ENCODE measurements at regions not wholly inside any gene's neighbourhood (a gene's known extent, or its start where the extent isn't known, plus 50 kb on each side); places are given as distances from the start of the nearest gene placed in this dataset.

DNA sequence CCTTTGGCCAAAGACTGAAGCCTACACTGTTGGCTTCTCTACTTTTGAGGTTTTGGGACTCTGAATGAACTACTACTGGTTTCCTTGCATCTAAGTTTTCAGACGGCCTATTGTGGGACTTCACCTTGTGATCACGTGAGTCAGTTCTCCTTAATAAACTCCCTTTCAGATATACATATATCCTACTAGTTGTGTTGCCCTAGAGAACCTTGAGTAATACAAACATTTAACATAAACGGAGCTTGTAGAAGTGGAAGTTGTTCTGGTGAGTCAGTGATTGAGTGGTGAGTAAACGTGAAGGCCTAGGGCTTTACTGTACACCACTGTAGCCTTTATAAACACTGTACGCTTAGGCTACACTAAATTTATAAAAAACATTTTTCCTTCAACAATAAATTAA lies 107.2 kb upstream of the CDH2 start:
- no peaks in the 10 kb centered on the region for H3K9me3 ChIP-seq
- no peak for TF ChIP-seq POLR2A (IDR thresholded peaks at IDR 0.05)
- TF ChIP-seq, protein P1, sequence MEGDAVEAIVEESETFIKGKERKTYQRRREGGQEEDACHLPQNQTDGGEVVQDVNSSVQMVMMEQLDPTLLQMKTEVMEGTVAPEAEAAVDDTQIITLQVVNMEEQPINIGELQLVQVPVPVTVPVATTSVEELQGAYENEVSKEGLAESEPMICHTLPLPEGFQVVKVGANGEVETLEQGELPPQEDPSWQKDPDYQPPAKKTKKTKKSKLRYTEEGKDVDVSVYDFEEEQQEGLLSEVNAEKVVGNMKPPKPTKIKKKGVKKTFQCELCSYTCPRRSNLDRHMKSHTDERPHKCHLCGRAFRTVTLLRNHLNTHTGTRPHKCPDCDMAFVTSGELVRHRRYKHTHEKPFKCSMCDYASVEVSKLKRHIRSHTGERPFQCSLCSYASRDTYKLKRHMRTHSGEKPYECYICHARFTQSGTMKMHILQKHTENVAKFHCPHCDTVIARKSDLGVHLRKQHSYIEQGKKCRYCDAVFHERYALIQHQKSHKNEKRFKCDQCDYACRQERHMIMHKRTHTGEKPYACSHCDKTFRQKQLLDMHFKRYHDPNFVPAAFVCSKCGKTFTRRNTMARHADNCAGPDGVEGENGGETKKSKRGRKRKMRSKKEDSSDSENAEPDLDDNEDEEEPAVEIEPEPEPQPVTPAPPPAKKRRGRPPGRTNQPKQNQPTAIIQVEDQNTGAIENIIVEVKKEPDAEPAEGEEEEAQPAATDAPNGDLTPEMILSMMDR (IDR thresholded peaks at IDR 0.05) = no peak
- H3K4me1 ChIP-seq = no peaks in the 10 kb centered on the region
- no peaks in the 10 kb centered on the region for H3K36me3 ChIP-seq
- WGBS, 4 donors = 74 to 82% (median 78%) methylated on average over 5 of the region's 5 CpGs
- H3K27ac ChIP-seq = no peak overlapping the region
- intact Hi-C loops (cut with DNase I) = no loop called here
- H3K27me3 ChIP-seq = no peaks in the 10 kb centered on the region
- DNase-seq (no peak), ATAC-seq (no peak)
- no peak overlapping the region for H3K4me3 ChIP-seq

DNA sequence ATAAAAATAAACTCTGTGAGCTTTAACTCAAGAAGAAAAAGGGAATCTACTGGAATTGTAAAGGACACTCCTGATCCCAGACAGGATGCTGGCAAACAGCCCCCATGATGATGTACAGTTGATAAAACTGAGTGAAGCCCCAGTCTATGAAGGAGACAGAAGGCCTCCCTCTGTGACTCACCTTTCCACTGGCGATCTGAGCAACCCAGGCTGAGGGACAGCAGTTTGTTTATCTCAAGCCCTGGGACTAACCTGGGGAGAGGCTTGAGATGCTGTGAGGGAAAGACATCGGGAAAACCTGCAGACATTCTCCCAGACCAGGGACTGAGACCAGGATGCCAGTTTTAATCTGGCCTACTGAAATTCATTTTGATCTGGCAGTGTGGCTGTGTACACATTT lies 104.5 kb upstream of the CDH2 start:
- Histone ChIP-seq H3K4me3 (no peak overlapping the region), H3K27me3 (no peaks in the 10 kb centered on the region), H3K36me3 (no peaks in the 10 kb centered on the region), H3K27ac (no peak overlapping the region), H3K4me1 (no peaks in the 10 kb centered on the region), H3K9me3 (no peaks in the 10 kb centered on the region)
- intact Hi-C loops (cut with DNase I) = no loop called here
- WGBS, 4 donors = 51 to 66% (median 60%) methylated on average over 2 of the region's 2 CpGs
- TF ChIP-seq, protein P1 (IDR thresholded peaks at IDR 0.05) = no peak
- no peak for TF ChIP-seq POLR2A (IDR thresholded peaks at IDR 0.05)
- ATAC-seq (no peak), DNase-seq (no peak)

DNA sequence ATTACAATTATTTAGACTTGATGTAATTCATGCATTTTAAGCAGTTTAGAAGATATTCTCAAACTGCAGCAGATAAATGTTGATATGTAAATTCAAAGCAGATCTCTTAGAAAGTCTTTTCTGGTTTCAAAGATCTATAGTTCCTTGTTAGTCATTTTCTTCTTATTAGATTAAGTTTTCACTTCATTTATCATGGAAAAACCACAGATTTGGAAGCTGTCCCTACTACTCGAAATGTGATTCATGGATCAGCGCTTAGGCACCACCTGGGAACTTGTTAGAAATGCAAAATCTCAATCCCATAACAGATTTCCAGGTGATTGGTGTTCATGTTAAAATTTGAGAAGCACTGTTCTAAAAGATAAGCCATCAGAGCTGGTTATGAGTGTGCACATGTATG lies 92.8 kb upstream of the CDH2 start:
- WGBS, 4 donors = 59 to 85% (median 76%) methylated on average over 2 of the region's 2 CpGs
- intact Hi-C loops (cut with DNase I) = no loop called here
- H3K36me3 ChIP-seq = no peaks in the 10 kb centered on the region
- ATAC-seq (no peak), DNase-seq (no peak)
- H3K4me3 ChIP-seq = no peak overlapping the region
- peaks cover 0 to 9% (median 0%) of the 10 kb centered on the region in 12 donors for H3K9me3 ChIP-seq
- H3K4me1 ChIP-seq = no peaks in the 10 kb centered on the region
- TF ChIP-seq POLR2A (IDR thresholded peaks at IDR 0.05) = no peak
- TF ChIP-seq, protein P1 (IDR thresholded peaks at IDR 0.05) = no peak
- no peaks in the 10 kb centered on the region for H3K27me3 ChIP-seq
- no peak overlapping the region for H3K27ac ChIP-seq

DNA sequence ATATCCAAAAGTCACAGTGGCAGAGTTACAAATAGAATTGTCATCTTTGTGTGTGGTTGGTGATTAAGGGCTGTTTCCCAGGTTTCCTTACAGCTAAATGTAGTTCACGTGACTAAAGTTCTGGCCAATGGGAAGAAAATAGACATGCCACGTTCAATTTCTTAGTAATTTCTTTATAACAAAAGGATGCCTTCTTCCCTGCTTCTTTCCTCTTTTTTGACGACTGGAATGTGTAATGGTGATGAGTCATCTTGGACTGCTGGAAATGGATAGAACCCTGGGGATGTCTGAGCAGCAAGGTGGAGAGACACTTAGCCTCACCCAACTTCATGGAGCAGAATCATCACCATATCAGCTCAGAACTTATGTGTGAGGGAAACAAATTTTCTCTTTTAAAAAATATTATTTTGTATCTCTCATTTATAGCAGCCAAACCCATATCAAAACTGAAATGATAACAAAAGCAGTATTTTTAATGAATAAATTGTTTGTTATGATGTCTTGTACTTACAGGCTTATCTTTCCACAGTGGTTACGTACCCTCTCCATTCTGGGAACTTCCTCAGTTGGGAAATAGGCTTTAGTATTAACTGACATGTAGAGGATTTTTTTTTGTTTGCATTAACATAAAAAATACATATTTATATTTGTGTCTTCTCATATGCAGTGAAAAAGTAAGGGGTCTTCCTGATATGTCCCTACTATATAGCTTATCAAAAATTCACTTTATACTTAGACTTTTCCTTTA lies 91.1 kb upstream of the CDH2 start:
- intact Hi-C loops (cut with DNase I) = no loop called here

More for the DNA sequence above, 91.1 kb upstream of the CDH2 start:
- DNase-seq (no peak), ATAC-seq (no peak)
- H3K4me1 ChIP-seq = no peaks in the 10 kb centered on the region
- TF ChIP-seq, protein P1 (IDR thresholded peaks at IDR 0.05) = no peak
- no peak for TF ChIP-seq POLR2A (IDR thresholded peaks at IDR 0.05)
- no peak overlapping the region for H3K27ac ChIP-seq
- 48 to 61% (median 56%) methylated on average over 4 of the region's 4 CpGs for WGBS, 4 donors
- H3K9me3 ChIP-seq = peaks cover 0 to 9% (median 0%) of the 10 kb centered on the region in 12 donors
- no peaks in the 10 kb centered on the region for H3K27me3 ChIP-seq
- no peaks in the 10 kb centered on the region for H3K36me3 ChIP-seq
- no peak overlapping the region for H3K4me3 ChIP-seq

Data from heart left ventricle (tissue), 16 donors.